ENCODE measurements at regions not wholly inside any gene's neighbourhood (a gene's known extent, or its start where the extent isn't known, plus 50 kb on each side); places are given as distances from the start of the nearest gene placed in this dataset.

DNA sequence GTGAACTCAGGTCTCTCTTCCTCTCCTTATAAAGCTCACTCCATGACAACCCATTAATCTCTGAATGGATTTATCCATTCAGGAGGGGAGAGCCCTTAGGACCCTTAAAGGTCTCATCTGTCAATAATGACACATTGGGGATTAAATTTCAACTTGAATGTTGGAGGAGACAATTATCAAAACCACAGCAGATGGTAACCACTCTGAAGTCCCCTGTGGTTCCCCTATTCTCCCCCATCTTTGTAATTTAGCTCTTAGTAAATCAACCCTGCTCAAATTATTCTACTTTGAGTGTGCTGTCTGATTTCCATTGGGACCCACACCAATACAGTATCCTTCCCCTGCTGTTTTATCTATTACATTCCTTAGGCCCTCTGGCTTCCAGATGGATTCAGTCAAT, 72.0 kb upstream of the RAI14 start:
- no peak overlapping the region for H3K4me3 ChIP-seq
- ATAC-seq (ENCODE audit: insufficient read depth, low FRiP score) (no peak), DNase-seq (no peak)
- no peak overlapping the region for H3K27ac ChIP-seq (ENCODE audit: low read depth in 1 of 2, low read length in 1 of 2)
- H3K36me3 ChIP-seq (ENCODE audit: control insufficient read depth in 4 of 4, insufficient read depth in 4 of 4, low read length in 4 of 4) = no peaks in the 10 kb centered on the region
- H3K9me3 ChIP-seq (ENCODE audit: control insufficient read depth in 4 of 4, insufficient read depth in 3 of 4, low read length in 3 of 4) = peaks cover 0 to 2% (median 0%) of the 10 kb centered on the region in 4 donors
- no peak overlapping the region for H3K9ac ChIP-seq (ENCODE audit: insufficient read depth in 1 of 2, low read length in 2 of 2)
- H3K4me1 ChIP-seq (ENCODE audit: control insufficient read depth in 5 of 5, insufficient read depth in 5 of 5, low read length in 5 of 5) = peaks cover 0 to 4% (median 0%) of the 10 kb centered on the region in 5 donors
- TF ChIP-seq, protein P1, sequence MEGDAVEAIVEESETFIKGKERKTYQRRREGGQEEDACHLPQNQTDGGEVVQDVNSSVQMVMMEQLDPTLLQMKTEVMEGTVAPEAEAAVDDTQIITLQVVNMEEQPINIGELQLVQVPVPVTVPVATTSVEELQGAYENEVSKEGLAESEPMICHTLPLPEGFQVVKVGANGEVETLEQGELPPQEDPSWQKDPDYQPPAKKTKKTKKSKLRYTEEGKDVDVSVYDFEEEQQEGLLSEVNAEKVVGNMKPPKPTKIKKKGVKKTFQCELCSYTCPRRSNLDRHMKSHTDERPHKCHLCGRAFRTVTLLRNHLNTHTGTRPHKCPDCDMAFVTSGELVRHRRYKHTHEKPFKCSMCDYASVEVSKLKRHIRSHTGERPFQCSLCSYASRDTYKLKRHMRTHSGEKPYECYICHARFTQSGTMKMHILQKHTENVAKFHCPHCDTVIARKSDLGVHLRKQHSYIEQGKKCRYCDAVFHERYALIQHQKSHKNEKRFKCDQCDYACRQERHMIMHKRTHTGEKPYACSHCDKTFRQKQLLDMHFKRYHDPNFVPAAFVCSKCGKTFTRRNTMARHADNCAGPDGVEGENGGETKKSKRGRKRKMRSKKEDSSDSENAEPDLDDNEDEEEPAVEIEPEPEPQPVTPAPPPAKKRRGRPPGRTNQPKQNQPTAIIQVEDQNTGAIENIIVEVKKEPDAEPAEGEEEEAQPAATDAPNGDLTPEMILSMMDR (IDR thresholded peaks at IDR 0.05; ENCODE audit: control extremely low read depth, extremely low read depth) = no peak
- no peaks in the 10 kb centered on the region for H3K27me3 ChIP-seq (ENCODE audit: control insufficient read depth in 3 of 3, insufficient read depth in 3 of 3, low read length in 2 of 3)

DNA sequence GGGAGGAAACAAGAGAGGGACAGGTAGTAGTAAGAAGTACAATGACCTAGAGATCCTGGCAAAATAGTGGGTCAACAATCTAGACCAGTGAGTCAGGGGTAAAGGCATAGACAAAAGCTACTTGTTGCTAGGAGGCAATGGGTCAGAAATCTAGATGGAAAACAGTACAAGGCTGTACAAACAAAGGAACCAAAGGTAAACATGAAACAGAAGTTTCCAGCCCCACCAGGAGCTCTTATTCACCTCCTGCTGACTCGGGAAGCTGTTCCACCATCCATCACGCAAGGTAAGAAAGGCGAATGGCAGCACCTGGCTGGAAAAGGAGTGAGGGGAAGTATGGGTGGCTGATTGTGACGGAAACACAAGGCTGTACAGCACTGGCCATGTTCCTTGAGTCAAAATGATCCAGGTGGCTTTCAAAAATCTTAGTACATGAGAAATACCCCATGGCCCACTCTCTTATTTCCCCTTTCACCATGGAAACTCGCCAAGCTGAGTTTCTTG, 70.5 kb upstream of the RAI14 start:
- no peaks in the 10 kb centered on the region for H3K9me3 ChIP-seq (ENCODE audit: control insufficient read depth in 4 of 4, insufficient read depth in 3 of 4, low read length in 3 of 4)
- H3K27ac ChIP-seq (ENCODE audit: low read depth in 1 of 2, low read length in 1 of 2) = peak overlapping the region in 1 of 2 donors; percentile 75
- no peak overlapping the region for H3K9ac ChIP-seq (ENCODE audit: insufficient read depth in 1 of 2, low read length in 2 of 2)
- 83 to 86% methylated on average over 5 of the region's 5 CpGs for WGBS, 2 donors
- H3K4me3 ChIP-seq = no peak overlapping the region
- TF ChIP-seq, protein P1 (IDR thresholded peaks at IDR 0.05; ENCODE audit: control extremely low read depth, extremely low read depth) = no peak
- peaks cover 0 to 4% (median 0%) of the 10 kb centered on the region in 5 donors for H3K4me1 ChIP-seq (ENCODE audit: control insufficient read depth in 5 of 5, insufficient read depth in 5 of 5, low read length in 5 of 5)
- DNase-seq (peak in 1 of 3 donors; percentile 4), ATAC-seq (ENCODE audit: insufficient read depth, low FRiP score) (no peak)
- H3K36me3 ChIP-seq (ENCODE audit: control insufficient read depth in 4 of 4, insufficient read depth in 4 of 4, low read length in 4 of 4) = no peaks in the 10 kb centered on the region
- no peaks in the 10 kb centered on the region for H3K27me3 ChIP-seq (ENCODE audit: control insufficient read depth in 3 of 3, insufficient read depth in 3 of 3, low read length in 2 of 3)

DNA sequence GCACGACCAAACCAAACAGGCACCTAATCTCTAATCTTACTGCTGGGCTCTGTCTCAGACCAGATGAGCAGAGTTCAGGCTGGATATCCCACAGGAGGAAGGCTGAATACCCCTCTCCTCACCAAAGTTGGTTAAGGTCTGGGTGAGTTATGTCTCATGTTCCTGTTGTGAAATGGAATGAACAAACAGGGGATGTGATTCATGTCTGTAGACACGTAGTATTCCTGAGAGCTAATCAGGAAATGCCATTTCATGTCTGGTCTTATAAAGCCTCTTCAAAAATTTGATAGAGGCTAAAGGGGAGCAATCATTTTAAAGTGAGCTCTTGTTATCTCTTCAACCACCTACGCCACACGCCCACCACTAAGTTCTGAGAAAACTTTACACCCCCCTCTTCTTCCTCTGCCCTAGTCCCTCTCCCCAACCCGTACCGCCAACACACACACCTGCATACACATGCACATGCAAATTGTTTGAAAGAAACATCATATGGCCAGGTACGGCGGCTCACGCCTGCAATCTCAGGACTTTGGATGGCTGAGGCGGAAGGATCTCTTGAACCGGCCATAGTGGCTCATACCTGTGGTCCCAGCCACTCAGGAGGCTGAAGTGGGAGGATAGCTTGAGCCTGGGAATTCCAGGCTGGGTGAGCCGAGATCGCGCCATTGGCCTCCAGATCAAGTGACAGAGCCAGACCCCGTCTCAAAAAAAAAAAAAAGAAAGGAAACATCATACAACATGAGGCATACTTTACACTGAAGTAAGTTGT, 69.8 kb upstream of the RAI14 start:
- no peaks in the 10 kb centered on the region for H3K9me3 ChIP-seq (ENCODE audit: control insufficient read depth in 4 of 4, insufficient read depth in 3 of 4, low read length in 3 of 4)
- H3K27ac ChIP-seq (ENCODE audit: low read depth in 1 of 2, low read length in 1 of 2) = peak overlapping the region in 1 of 2 donors; percentile 75
- no peak overlapping the region for H3K9ac ChIP-seq (ENCODE audit: insufficient read depth in 1 of 2, low read length in 2 of 2)
- 84 to 87% methylated on average over 15 of the region's 15 CpGs for WGBS, 2 donors
- peaks cover 0 to 4% (median 0%) of the 10 kb centered on the region in 5 donors for H3K4me1 ChIP-seq (ENCODE audit: control insufficient read depth in 5 of 5, insufficient read depth in 5 of 5, low read length in 5 of 5)
- peak; percentile 57 for ATAC-seq (ENCODE audit: insufficient read depth, low FRiP score)
- no peak overlapping the region for H3K4me3 ChIP-seq
- H3K27me3 ChIP-seq (ENCODE audit: control insufficient read depth in 3 of 3, insufficient read depth in 3 of 3, low read length in 2 of 3) = no peaks in the 10 kb centered on the region
- TF ChIP-seq, protein P1 (IDR thresholded peaks at IDR 0.05; ENCODE audit: control extremely low read depth, extremely low read depth) = no peak
- H3K36me3 ChIP-seq (ENCODE audit: control insufficient read depth in 4 of 4, insufficient read depth in 4 of 4, low read length in 4 of 4) = no peaks in the 10 kb centered on the region
- DNase-seq = peak in 1 of 3 donors; percentile 18

Measured in lung (tissue), 11 donors.